Lower leg skin (tissue), 4 donors: ENCODE measurements at regions not wholly inside any gene's neighbourhood (a gene's known extent, or its start where the extent isn't known, plus 50 kb on each side); places are given as distances from the start of the nearest gene placed in this dataset.
"Not testable (repeated sequence)": the region's sequence is repeated elsewhere in the genome, so short reads cannot be mapped to it uniquely, and the experiment has no call there.

ENCODE experiments used
- DNase-seq, 2 donors: peaks; one replicate each; pipeline ENCODE4 v3.0.0-alpha.2; 2019; ENCODE audit warnings: low spot score in 2 of 2
- H3K4me3 ChIP-seq: fragments of 200-600 bp; sonication (generic); 2 replicates; pipeline ENCODE4 v1.5.1; 2017; ENCODE audit warnings: mild to moderate bottlenecking, low read depth; ENCODE audit not compliant: poor library complexity, severe bottlenecking
- POLR2A ChIP-seq, 2 donors: fragments of 450-650 bp; IDR thresholded peaks; one replicate each; pipeline ENCODE4 v1.6.1; 2016 to 2017; ENCODE audit warnings: antibody characterized with exemption in 2 of 2, mild to moderate bottlenecking in 1 of 2, moderate library complexity in 1 of 2
- WGBS, 2 donors: methylation state at CpG; one replicate each; pipeline ENCODE4 v1.1.5; 2018; 5-methylcytosine and 5-hydroxymethylcytosine counted together
- intact Hi-C: fragments of 100-400 bp; cut with DNase I; formaldehyde crosslinking; loops from one replicate; pipeline ENCODE4 v1.15.0; 2023; ENCODE audit warnings: low total_unique reads
- TF ChIP-seq, protein P1 (sequence below), 3 donors: fragments of 450-650 bp; IDR thresholded peaks; one replicate each; pipeline ENCODE4 v1.5.1; 2016; ENCODE audit warnings: antibody characterized with exemption in 3 of 3, mild to moderate bottlenecking in 3 of 3, moderate library complexity in 2 of 3

DNA sequence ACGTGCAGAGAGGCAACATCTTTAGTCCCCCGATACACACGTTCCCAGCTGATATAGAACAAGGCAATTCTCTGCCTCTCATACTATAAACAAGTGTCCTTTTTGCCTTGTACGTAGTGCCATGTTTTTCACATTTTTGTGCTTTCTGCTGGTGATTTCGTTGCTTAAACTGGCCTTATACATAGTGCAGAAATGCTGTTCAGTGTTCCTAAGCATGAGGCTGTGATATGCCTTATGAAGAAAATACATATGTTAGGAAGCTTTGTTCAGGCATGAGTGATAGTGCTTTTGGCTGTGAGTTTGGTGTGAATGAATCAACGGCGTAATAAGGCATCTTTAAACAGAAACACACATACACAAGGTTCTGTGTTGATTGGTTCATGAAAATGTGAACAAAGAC lies 77.2 kb downstream of the KATNIP start:
- no peak overlapping the region for H3K4me3 ChIP-seq
- WGBS, 2 donors = 79 to 82% methylated on average over 7 of the region's 7 CpGs
- intact Hi-C loops = no loop called here
- TF ChIP-seq, protein P1, sequence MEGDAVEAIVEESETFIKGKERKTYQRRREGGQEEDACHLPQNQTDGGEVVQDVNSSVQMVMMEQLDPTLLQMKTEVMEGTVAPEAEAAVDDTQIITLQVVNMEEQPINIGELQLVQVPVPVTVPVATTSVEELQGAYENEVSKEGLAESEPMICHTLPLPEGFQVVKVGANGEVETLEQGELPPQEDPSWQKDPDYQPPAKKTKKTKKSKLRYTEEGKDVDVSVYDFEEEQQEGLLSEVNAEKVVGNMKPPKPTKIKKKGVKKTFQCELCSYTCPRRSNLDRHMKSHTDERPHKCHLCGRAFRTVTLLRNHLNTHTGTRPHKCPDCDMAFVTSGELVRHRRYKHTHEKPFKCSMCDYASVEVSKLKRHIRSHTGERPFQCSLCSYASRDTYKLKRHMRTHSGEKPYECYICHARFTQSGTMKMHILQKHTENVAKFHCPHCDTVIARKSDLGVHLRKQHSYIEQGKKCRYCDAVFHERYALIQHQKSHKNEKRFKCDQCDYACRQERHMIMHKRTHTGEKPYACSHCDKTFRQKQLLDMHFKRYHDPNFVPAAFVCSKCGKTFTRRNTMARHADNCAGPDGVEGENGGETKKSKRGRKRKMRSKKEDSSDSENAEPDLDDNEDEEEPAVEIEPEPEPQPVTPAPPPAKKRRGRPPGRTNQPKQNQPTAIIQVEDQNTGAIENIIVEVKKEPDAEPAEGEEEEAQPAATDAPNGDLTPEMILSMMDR (IDR thresholded peaks at IDR 0.05) = no peak
- TF ChIP-seq POLR2A (IDR thresholded peaks at IDR 0.05) = no peak
- no peak for DNase-seq

- no peak for DNase-seq
- no peak overlapping the region for H3K4me3 ChIP-seq
- no peak for TF ChIP-seq POLR2A (IDR thresholded peaks at IDR 0.05)
- TF ChIP-seq, protein P1 (IDR thresholded peaks at IDR 0.05) = no peak
- intact Hi-C loops = no loop called here
- WGBS, 2 donors = 70 to 72% methylated on average over 15 of the region's 15 CpGs
Observed at GRCh38 chr16:27628241-27628942, 78.4 kb downstream of the KATNIP start.

DNA sequence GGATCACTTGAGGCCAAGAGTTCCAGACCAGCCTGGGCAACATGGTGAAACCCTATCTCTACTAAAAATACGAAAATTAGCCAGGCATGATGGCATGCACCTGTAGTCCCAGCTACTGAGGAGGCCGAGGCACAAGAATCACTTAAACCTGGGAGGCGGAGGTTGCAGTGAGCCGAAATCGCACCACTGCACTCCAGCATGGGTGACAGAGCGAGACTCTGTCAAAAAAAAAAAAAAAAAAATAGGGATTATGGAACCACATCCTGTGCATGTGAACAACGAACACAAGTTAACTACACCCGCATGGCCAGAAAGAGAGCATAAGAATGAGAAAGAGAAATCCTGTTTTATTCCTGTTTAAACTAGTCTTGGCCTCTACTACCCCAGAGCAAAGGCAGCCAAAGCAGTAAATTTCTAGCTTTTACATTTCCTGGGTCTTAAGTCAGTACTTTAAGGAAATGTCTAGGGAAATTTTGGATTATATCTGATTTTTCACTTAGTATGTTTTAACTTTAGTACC lies 79.1 kb downstream of the KATNIP start:
- intact Hi-C loops, DNase-seq, H3K4me3 ChIP-seq: not testable (repeated sequence)
- WGBS, 2 donors = 83 to 88% methylated on average over 8 of the region's 8 CpGs

- no peak for DNase-seq
- intact Hi-C loops = no loop called here
- 94 to 96% methylated on average over 10 of the region's 10 CpGs for WGBS, 2 donors
- TF ChIP-seq, protein P1 (IDR thresholded peaks at IDR 0.05) = no peak
- H3K4me3 ChIP-seq = no peak overlapping the region
Observed at GRCh38 chr16:27632216-27632615, 82.3 kb downstream of the KATNIP start.

DNA sequence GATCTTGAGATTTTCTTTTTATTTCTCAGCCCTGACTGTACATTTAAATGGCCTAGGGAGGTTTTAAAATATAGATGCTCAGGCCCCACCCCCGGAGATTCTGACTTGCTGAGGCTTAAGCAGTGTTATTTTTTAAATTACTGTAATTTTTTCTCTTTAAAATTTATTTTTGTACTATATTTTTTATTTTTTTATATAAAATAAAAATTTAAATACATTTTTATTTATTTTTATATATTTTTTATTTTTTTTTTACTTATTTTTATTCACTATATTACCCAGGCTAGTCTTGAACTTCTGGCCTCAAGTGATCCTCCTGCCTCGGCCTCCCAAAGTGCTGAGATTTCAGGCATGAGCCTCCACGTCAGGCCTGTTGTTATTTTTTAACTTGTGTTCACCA lies 83.3 kb downstream of the KATNIP start:
- no peak for DNase-seq
- intact Hi-C loops = no loop called here
- no peak overlapping the region for H3K4me3 ChIP-seq
- TF ChIP-seq, protein P1 (IDR thresholded peaks at IDR 0.05) = no peak
- no peak for TF ChIP-seq POLR2A (IDR thresholded peaks at IDR 0.05)
- WGBS, 2 donors = 94 to 98% methylated on average over 3 of the region's 3 CpGs

DNA sequence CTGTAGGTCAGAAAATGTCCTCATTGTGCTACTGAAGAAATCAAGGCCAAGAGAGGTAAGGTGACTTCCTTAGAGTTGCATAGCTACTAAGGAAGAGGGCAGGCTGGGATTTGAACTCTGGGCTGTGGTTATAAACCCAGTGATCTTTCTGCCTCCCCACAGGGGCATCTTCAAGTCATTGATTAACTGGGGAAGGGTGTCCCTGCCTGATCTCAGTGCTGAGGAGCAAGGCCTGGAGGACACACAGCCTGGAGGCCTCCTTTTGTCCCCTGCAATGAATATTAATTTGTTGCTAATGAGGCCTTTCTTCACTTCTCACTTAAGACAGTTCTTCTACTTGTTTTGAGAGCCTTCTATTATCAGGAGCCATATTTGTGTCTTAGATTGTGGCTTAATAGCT lies 83.8 kb downstream of the KATNIP start:
- TF ChIP-seq POLR2A (IDR thresholded peaks at IDR 0.05) = no peak
- TF ChIP-seq, protein P1 (IDR thresholded peaks at IDR 0.05) = no peak
- H3K4me3 ChIP-seq = no peak overlapping the region
- no peak for DNase-seq
- intact Hi-C loops = no loop called here
